ENCODE measurements at regions not wholly inside any gene's neighbourhood (a gene's known extent, or its start where the extent isn't known, plus 50 kb on each side); places are given as distances from the start of the nearest gene placed in this dataset.

DNA sequence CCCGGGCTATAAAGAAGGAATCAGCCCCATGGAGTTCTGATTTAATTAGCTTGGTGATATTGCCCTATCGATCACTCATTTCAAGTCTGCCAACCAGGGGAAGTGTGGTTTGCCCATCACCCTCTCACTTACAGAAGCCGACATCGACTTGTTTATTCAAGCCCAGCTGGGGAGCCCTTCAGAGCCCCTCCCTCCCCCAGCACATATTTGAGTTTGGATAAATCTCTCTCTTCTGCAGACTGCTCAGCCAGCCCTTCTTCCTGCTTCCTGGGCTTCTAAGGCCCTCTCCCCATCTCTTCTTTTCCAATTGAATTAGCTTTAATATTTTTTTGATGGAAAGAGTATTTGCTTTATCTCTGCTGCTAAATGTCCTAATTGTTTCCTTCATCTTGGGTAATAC lies 299.0 kb downstream of the MIAT start:
- no peak overlapping the region for H3K9ac ChIP-seq (replicated peaks in 1 of 4; ENCODE audit: extremely low read depth in 1 of 4, low read depth in 3 of 4, low read length in 3 of 4)
- peaks cover 3% of the 10 kb centered on the region; the same call in 1 of the 2 replicates for H3K79me1 ChIP-seq (ENCODE audit: low read depth, low read length)
- no peaks in the 10 kb centered on the region for H3K36me3 ChIP-seq (ENCODE audit: control insufficient read depth in 2 of 4, insufficient read depth in 4 of 4, low read length in 3 of 4)
- H3K4me2 ChIP-seq (ENCODE audit: insufficient read depth in 1 of 2, low read depth in 2 of 2, low read length in 2 of 2): 0 out of 4 replicates have a peak overlapping the region, but pooled peaks of 1 of the 2 experiments have one; percentile 7
- H2BK120ac ChIP-seq (replicated peaks; ENCODE audit: low read depth, low read length): no peak overlapping the region
- H2BK15ac ChIP-seq (ENCODE audit: low read length): no peak overlapping the region
- H4K8ac ChIP-seq (ENCODE audit: extremely low read depth, insufficient read depth, low read length): no peak overlapping the region
- peaks cover 0 to 10% (median 3%) of the 10 kb centered on the region in 4 experiments; a peak in 4 of 7 replicates for H3K27me3 ChIP-seq (replicated peaks in 1 of 4; ENCODE audit: control insufficient read depth in 3 of 4, extremely low read depth in 1 of 4, insufficient read depth in 3 of 4, low read length in 3 of 4)
- no peak overlapping the region for H3K27ac ChIP-seq (ENCODE audit: low read depth, low read length)
- no peak overlapping the region for H3K23ac ChIP-seq (ENCODE audit: insufficient read length)
- H2BK12ac ChIP-seq (ENCODE audit: low read depth, low read length): no peak overlapping the region
- H3K23me2 ChIP-seq (ENCODE audit: low read depth, low read length): peaks cover 4% of the 10 kb centered on the region; the same call in 1 of the 2 replicates
- H4K5ac ChIP-seq (ENCODE audit: insufficient read length, low read depth, low read length): no peak overlapping the region
- FAIRE-seq (no peak), DNase-seq (ENCODE audit: low read depth in 1 of 2, low spot score in 2 of 2) (no peak)
- H4K91ac ChIP-seq (replicated peaks; ENCODE audit: insufficient read length, low read length): no peak overlapping the region
- no peak overlapping the region for H3K56ac ChIP-seq (replicated peaks; ENCODE audit: insufficient read length, low read depth, low read length)
- H2BK5ac ChIP-seq (ENCODE audit: low read depth, low read length): no peak overlapping the region
- no peaks in the 10 kb centered on the region for H3K9me3 ChIP-seq (ENCODE audit: insufficient read depth in 2 of 2, low read depth in 1 of 2, low read length in 1 of 2)
- no peak overlapping the region for H3K4me3 ChIP-seq (ENCODE audit: extremely low read depth in 1 of 4, insufficient read depth in 2 of 4, low read depth in 3 of 4, low read length in 4 of 4)
- H3K4me1 ChIP-seq (replicated peaks in 1 of 4; ENCODE audit: control insufficient read depth in 3 of 4, insufficient read depth in 4 of 4, low read length in 3 of 4): peaks cover 8 to 42% (median 19%) of the 10 kb centered on the region in 4 experiments
- no peak overlapping the region; the same call in 1 of the 2 replicates for H3K18ac ChIP-seq (ENCODE audit: extremely low read depth, low read length)
- no peak overlapping the region for H2AK5ac ChIP-seq (ENCODE audit: low read depth, low read length)
- no peak overlapping the region for H2BK20ac ChIP-seq (ENCODE audit: low read length)
- CTCF ChIA-PET (ENCODE audit: partially characterized antibody): interaction anchor here (0.9 to 1.7 kb wide), 4 partner anchors 10 to 388 kb away, joined by 3 to 4 read pairs (median 3); no protein-coding TSS in a partner anchor
- H2AFZ ChIP-seq (ENCODE audit: low read length): no peak overlapping the region
- H3K14ac ChIP-seq (ENCODE audit: insufficient read length): no peak overlapping the region
- WGBS, 2 experiments (ENCODE audit: extremely low coverage in 1 of 2, insufficient coverage in 1 of 2, insufficient read length in 1 of 2, insufficient replicate concordance in 2 of 2, low coverage in 1 of 2, low lambda C conversion rate in 2 of 2, missing lambda C conversion rate in 1 of 2): 42% methylated on average over 4 of the region's 4 CpGs; no CpG with 5 or more reads in 1 of the 2 experiments
- POLR2A ChIA-PET (ENCODE audit: partially characterized antibody): interaction anchor here (0.6 to 1.2 kb wide), 2 partner anchors 18 to 85 kb away, joined by 3 read pairs; no protein-coding TSS in a partner anchor
- no peaks in the 10 kb centered on the region for H4K20me1 ChIP-seq (replicated peaks in 1 of 2; ENCODE audit: control insufficient read depth in 1 of 2, insufficient read depth in 2 of 2, low read length in 2 of 2)
- no peaks in the 10 kb centered on the region for H3K79me2 ChIP-seq (ENCODE audit: control insufficient read depth in 1 of 2, insufficient read depth in 2 of 2, low read length in 2 of 2)
- no peak overlapping the region for H3K4ac ChIP-seq (replicated peaks; ENCODE audit: insufficient read length, low read depth, low read length)
- TF ChIP-seq NANOG (IDR thresholded peaks at IDR 0.05; ENCODE audit: insufficient read depth, low read depth, low read length, poor library complexity, severe bottlenecking): no peak
- TF ChIP-seq MAFK (IDR thresholded peaks at IDR 0.05; ENCODE audit: low read depth, low read length): no peak
- TF ChIP-seq GABPA (IDR thresholded peaks at IDR 0.05; ENCODE audit: borderline replicate concordance, insufficient read depth, low read length): no peak
- no peak for TF ChIP-seq EP300 (IDR thresholded peaks at IDR 0.05; ENCODE audit: borderline replicate concordance in 1 of 2, low read depth in 2 of 2, low read length in 2 of 2)
- no peak for TF ChIP-seq KDM5A (IDR thresholded peaks at IDR 0.05; ENCODE audit: low read length)
- TF ChIP-seq CEBPB (IDR thresholded peaks at IDR 0.05; ENCODE audit: low read depth, low read length): no peak
- TF ChIP-seq SP1 (IDR thresholded peaks at IDR 0.05; ENCODE audit: low read depth, low read length): no peak
- TF ChIP-seq CTBP2 (IDR thresholded peaks at IDR 0.05; ENCODE audit: borderline replicate concordance, insufficient read depth, insufficient read length, low read length): no peak
- TF ChIP-seq POLR2AphosphoS5 (IDR thresholded peaks at IDR 0.05; ENCODE audit: low read depth, low read length): no peak
- no peak for TF ChIP-seq SIX5 (IDR thresholded peaks at IDR 0.05; ENCODE audit: low read depth, low read length)
- TF ChIP-seq KDM4A (IDR thresholded peaks at IDR 0.05; ENCODE audit: low read depth, low read length, severe bottlenecking): no peak
- TF ChIP-seq, protein P1, sequence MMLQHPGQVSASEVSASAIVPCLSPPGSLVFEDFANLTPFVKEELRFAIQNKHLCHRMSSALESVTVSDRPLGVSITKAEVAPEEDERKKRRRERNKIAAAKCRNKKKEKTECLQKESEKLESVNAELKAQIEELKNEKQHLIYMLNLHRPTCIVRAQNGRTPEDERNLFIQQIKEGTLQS (IDR thresholded peaks at IDR 0.05; ENCODE audit: insufficient read depth, low read depth, low read length): no peak
- no peak for TF ChIP-seq FOSL1 (IDR thresholded peaks at IDR 0.05; ENCODE audit: insufficient read depth, low read depth, low read length)

Measured in H1 (cell line).